ENCODE measurements at regions not wholly inside any gene's neighbourhood (a gene's known extent, or its start where the extent isn't known, plus 50 kb on each side); places are given as distances from the start of the nearest gene placed in this dataset.
"Not testable (repeated sequence)": the region's sequence is repeated elsewhere in the genome, so short reads cannot be mapped to it uniquely, and the experiment has no call there.

DNA sequence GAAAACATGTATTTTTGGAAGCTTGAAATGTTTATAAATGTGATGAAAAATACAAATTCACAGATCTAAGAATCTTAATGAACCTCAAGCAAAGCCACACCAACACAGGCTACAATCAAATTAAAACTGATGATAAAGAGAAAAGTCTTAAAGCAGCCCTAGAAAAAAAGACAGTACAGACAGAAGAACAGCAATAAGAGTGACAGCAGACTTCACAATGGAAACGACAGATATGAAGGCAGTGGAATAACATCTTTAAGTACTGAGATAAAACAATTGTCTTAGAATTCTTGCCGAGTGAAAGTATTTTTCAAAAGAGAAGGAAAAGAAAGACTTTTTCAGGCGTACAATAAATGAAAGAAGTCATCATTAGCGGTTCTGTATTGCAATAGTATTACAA is 423.6 kb upstream of the LCORL start:
- no peak overlapping the region for H3K27ac ChIP-seq (ENCODE audit: low read length)
- H3K4me1 ChIP-seq (ENCODE audit: control insufficient read depth in 1 of 2, insufficient read depth in 2 of 2, low read length in 2 of 2) = no peaks in the 10 kb centered on the region
- H3K4me3 ChIP-seq (ENCODE audit: low read depth in 1 of 2, low read length in 2 of 2) = no peak overlapping the region
- H3K9me3 ChIP-seq (ENCODE audit: control insufficient read depth in 1 of 2, low read length in 2 of 2) = no peaks in the 10 kb centered on the region
- no peaks in the 10 kb centered on the region for H3K27me3 ChIP-seq (ENCODE audit: low read depth, low read length)
- no peaks in the 10 kb centered on the region for H3K36me3 ChIP-seq (ENCODE audit: control insufficient read depth in 1 of 2, insufficient read depth in 2 of 2, low read length in 2 of 2)

DNA sequence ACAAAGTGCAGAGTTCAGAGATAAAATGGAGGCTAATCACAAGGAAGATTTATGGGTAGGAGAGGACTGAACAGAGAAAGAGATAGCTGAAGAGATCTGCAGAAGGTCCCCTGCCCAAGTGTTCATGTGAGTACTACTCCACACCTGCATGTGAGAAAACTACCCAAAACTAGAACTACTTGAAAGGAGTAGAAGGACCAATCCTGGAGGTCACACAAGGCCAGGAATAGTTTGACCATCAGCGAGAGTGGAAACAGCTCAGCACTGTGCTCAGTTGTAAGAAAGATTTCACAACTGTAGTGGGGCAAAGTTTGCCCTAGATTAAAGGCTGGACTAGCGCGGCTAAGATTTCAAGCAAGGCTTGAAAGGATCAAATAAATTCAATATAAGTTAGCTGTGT is 422.7 kb upstream of the LCORL start:
- Histone ChIP-seq H3K36me3 (ENCODE audit: control insufficient read depth in 1 of 2, insufficient read depth in 2 of 2, low read length in 2 of 2) (no peaks in the 10 kb centered on the region), H3K4me3 (ENCODE audit: low read depth in 1 of 2, low read length in 2 of 2) (no peak overlapping the region), H3K27ac (ENCODE audit: low read length) (no peak overlapping the region), H3K4me1 (ENCODE audit: control insufficient read depth in 1 of 2, insufficient read depth in 2 of 2, low read length in 2 of 2) (no peaks in the 10 kb centered on the region), H3K9me3 (ENCODE audit: control insufficient read depth in 1 of 2, low read length in 2 of 2) (no peaks in the 10 kb centered on the region), H3K27me3 (ENCODE audit: low read depth, low read length) (no peaks in the 10 kb centered on the region)

DNA sequence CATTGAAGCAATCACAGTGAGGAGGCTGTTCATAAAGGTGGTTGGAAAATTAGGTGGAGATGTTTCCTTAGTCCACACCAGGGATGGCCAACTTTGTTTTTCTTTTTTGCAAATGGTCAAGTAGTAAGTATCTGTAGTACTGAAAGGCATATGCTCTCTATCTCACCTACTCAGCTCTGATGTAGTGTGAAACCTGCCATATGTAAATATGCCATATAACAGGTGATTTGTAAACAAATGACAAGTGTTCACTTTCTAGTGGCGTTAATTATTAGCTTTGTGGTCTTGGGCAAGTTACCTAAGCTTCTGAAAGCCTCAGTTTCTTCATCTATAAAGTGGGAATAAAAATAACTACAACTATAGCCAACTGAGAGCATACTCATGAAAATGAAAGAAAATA is 421.4 kb upstream of the LCORL start:
- H3K27me3 ChIP-seq (ENCODE audit: low read depth, low read length) = no peaks in the 10 kb centered on the region
- no peaks in the 10 kb centered on the region for H3K4me1 ChIP-seq (ENCODE audit: control insufficient read depth in 1 of 2, insufficient read depth in 2 of 2, low read length in 2 of 2)
- H3K4me3 ChIP-seq (ENCODE audit: low read depth in 1 of 2, low read length in 2 of 2) = no peak overlapping the region
- H3K36me3 ChIP-seq (ENCODE audit: control insufficient read depth in 1 of 2, insufficient read depth in 2 of 2, low read length in 2 of 2) = no peaks in the 10 kb centered on the region
- no peaks in the 10 kb centered on the region for H3K9me3 ChIP-seq (ENCODE audit: control insufficient read depth in 1 of 2, low read length in 2 of 2)
- no peak overlapping the region for H3K27ac ChIP-seq (ENCODE audit: low read length)

- no peaks in the 10 kb centered on the region for H3K36me3 ChIP-seq (ENCODE audit: control insufficient read depth in 1 of 2, insufficient read depth in 2 of 2, low read length in 2 of 2)
- no peaks in the 10 kb centered on the region for H3K9me3 ChIP-seq (ENCODE audit: control insufficient read depth in 1 of 2, low read length in 2 of 2)
- H3K4me3 ChIP-seq (ENCODE audit: low read depth in 1 of 2, low read length in 2 of 2) = no peak overlapping the region
- no peaks in the 10 kb centered on the region for H3K27me3 ChIP-seq (ENCODE audit: low read depth, low read length)
- H3K27ac ChIP-seq (ENCODE audit: low read length) = no peak overlapping the region
- H3K4me1 ChIP-seq (ENCODE audit: control insufficient read depth in 1 of 2, insufficient read depth in 2 of 2, low read length in 2 of 2) = no peaks in the 10 kb centered on the region
These were observed 420.1 kb upstream of the LCORL start for GRCh38 chr4:18441676-18442075.

GRCh38 chr4:18441203-18441590 is 419.6 kb upstream of the LCORL start:
- Histone ChIP-seq H3K4me3 (ENCODE audit: low read depth in 1 of 2, low read length in 2 of 2) (no peak overlapping the region), H3K36me3 (ENCODE audit: control insufficient read depth in 1 of 2, insufficient read depth in 2 of 2, low read length in 2 of 2) (no peaks in the 10 kb centered on the region), H3K27ac (ENCODE audit: low read length) (no peak overlapping the region), H3K9me3 (ENCODE audit: control insufficient read depth in 1 of 2, low read length in 2 of 2) (no peaks in the 10 kb centered on the region), H3K27me3 (ENCODE audit: low read depth, low read length) (no peaks in the 10 kb centered on the region), H3K4me1 (ENCODE audit: control insufficient read depth in 1 of 2, insufficient read depth in 2 of 2, low read length in 2 of 2) (no peaks in the 10 kb centered on the region)

DNA sequence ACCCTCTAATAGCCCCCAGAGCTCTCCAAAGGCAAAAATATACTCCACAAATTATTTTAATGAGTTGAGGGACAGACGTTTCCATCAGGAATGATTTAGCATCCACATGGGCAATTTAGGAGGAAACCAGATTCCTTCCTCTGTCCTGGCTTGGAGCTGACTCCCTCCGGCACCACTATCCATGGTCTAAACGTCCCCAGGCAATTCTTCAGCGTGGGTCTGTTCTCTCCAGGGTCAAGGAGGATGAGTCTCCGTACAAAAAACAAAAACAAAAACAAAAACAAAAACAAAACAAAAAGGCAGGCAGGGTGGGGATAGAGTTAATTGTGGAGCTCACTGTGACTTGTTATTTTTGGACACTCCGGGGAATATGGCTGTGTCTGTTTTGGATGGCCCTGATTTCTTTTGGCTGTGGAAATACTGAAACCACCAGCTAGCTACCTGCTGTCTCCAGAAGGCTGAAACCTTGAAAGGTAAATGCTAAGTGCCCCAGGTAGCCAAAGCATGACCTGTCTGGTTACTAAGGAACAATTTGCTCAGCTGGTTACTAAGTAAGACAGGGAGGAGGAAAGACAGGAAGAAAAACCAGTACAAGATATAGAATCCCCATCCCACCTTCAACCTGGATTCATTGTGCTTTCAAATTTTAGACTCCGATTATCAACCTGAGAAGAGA is 419.1 kb upstream of the LCORL start:
- no peaks in the 10 kb centered on the region for H3K36me3 ChIP-seq (ENCODE audit: control insufficient read depth in 1 of 2, insufficient read depth in 2 of 2, low read length in 2 of 2)
- no peaks in the 10 kb centered on the region for H3K4me1 ChIP-seq (ENCODE audit: control insufficient read depth in 1 of 2, insufficient read depth in 2 of 2, low read length in 2 of 2)
- H3K27ac ChIP-seq (ENCODE audit: low read length) = no peak overlapping the region
- no peak overlapping the region for H3K4me3 ChIP-seq (ENCODE audit: low read depth in 1 of 2, low read length in 2 of 2)
- H3K9me3 ChIP-seq (ENCODE audit: control insufficient read depth in 1 of 2, low read length in 2 of 2) = no peaks in the 10 kb centered on the region
- no peaks in the 10 kb centered on the region for H3K27me3 ChIP-seq (ENCODE audit: low read depth, low read length)

DNA sequence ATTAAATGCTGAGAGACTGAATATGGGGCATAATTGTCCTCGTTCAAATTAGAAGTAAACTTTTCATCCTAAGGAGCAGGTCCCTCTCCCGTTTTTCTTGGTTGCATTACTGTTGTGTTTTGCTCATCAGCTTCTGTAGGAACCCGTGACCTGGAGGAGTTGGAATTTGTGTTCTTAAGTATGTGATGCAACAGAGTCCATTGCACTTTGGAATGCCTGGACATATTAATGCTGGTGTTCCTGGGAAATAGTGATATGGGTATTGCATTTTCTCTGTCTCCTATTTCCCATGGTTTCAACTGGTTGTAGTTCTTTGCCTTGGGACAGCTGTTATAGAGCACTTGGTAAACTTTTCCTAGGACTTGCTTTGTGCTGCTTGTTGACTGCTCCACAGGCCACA is 417.8 kb upstream of the LCORL start:
- Histone ChIP-seq H3K27ac (ENCODE audit: low read length) (no peak overlapping the region), H3K4me1 (ENCODE audit: control insufficient read depth in 1 of 2, insufficient read depth in 2 of 2, low read length in 2 of 2) (no peaks in the 10 kb centered on the region), H3K9me3 (ENCODE audit: control insufficient read depth in 1 of 2, low read length in 2 of 2) (no peaks in the 10 kb centered on the region), H3K36me3 (ENCODE audit: control insufficient read depth in 1 of 2, insufficient read depth in 2 of 2, low read length in 2 of 2) (no peaks in the 10 kb centered on the region), H3K27me3 (ENCODE audit: low read depth, low read length) (no peaks in the 10 kb centered on the region), H3K4me3 (ENCODE audit: low read depth in 1 of 2, low read length in 2 of 2) (no peak overlapping the region)

GRCh38 chr4:18435781-18436180 is 414.2 kb upstream of the LCORL start:
- Histone ChIP-seq H3K4me3 (ENCODE audit: low read depth in 1 of 2, low read length in 2 of 2) (no peak overlapping the region), H3K4me1 (ENCODE audit: control insufficient read depth in 1 of 2, insufficient read depth in 2 of 2, low read length in 2 of 2) (no peaks in the 10 kb centered on the region), H3K27me3 (ENCODE audit: low read depth, low read length) (no peaks in the 10 kb centered on the region), H3K36me3 (ENCODE audit: control insufficient read depth in 1 of 2, insufficient read depth in 2 of 2, low read length in 2 of 2) (no peaks in the 10 kb centered on the region), H3K9me3 (ENCODE audit: control insufficient read depth in 1 of 2, low read length in 2 of 2) (no peaks in the 10 kb centered on the region), H3K27ac (ENCODE audit: low read length) (no peak overlapping the region)

DNA sequence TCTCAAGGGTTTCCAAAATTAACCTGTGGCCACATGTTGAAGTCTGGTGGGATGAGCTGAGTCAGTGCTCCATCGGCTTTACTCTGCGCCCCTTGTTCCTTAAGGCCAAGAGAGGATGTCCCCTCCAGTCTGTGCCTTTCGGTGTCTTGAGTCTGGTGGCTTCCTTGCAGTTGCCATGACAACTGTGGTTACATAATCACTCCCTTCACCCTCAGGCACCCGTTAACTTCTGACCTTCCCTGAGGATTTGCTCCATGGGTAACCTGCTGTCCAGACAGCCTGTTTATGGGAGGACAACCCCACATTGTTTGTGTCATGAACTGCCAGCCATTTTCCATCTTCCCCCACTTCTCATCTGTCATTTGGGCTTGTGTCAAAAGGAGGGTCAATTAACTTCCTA is 401.1 kb upstream of the LCORL start:
- Histone ChIP-seq H3K4me3 (ENCODE audit: low read depth in 1 of 2, low read length in 2 of 2) (no peak overlapping the region), H3K27me3 (ENCODE audit: low read depth, low read length) (no peaks in the 10 kb centered on the region), H3K9me3 (ENCODE audit: control insufficient read depth in 1 of 2, low read length in 2 of 2) (no peaks in the 10 kb centered on the region), H3K36me3 (ENCODE audit: control insufficient read depth in 1 of 2, insufficient read depth in 2 of 2, low read length in 2 of 2) (no peaks in the 10 kb centered on the region), H3K4me1 (ENCODE audit: control insufficient read depth in 1 of 2, insufficient read depth in 2 of 2, low read length in 2 of 2) (no peaks in the 10 kb centered on the region), H3K27ac (ENCODE audit: low read length) (no peak overlapping the region)

DNA sequence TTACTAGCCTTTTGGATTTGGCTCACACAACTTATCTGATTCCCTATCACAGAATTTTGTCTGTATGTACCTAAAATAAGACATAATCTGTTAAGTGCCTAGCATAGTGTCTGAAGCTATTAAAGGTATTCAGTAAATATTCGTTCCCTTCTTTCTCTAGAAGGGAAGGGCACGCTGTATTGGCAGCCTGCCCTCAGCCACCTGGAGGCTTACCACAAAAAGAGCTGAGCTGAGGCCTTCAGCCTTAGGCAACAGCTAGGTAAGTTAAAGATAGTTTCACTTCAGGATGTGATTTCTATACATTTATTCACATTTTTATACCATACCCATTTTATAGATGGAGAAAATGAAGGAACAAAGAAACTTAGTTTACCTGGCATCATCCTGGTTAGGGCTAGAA is 400.0 kb upstream of the LCORL start:
- Histone ChIP-seq H3K9me3 (ENCODE audit: control insufficient read depth in 1 of 2, low read length in 2 of 2) (no peaks in the 10 kb centered on the region), H3K36me3 (ENCODE audit: control insufficient read depth in 1 of 2, insufficient read depth in 2 of 2, low read length in 2 of 2) (no peaks in the 10 kb centered on the region), H3K4me1 (ENCODE audit: control insufficient read depth in 1 of 2, insufficient read depth in 2 of 2, low read length in 2 of 2) (no peaks in the 10 kb centered on the region), H3K27ac (ENCODE audit: low read length) (no peak overlapping the region), H3K4me3 (ENCODE audit: low read depth in 1 of 2, low read length in 2 of 2) (no peak overlapping the region), H3K27me3 (ENCODE audit: low read depth, low read length) (no peaks in the 10 kb centered on the region)

- Histone ChIP-seq H3K27ac (ENCODE audit: low read length) (no peak overlapping the region), H3K9me3 (ENCODE audit: control insufficient read depth in 1 of 2, low read length in 2 of 2) (no peaks in the 10 kb centered on the region), H3K4me1 (ENCODE audit: control insufficient read depth in 1 of 2, insufficient read depth in 2 of 2, low read length in 2 of 2) (no peaks in the 10 kb centered on the region), H3K27me3 (ENCODE audit: low read depth, low read length) (no peaks in the 10 kb centered on the region), H3K4me3 (ENCODE audit: low read depth in 1 of 2, low read length in 2 of 2) (no peak overlapping the region), H3K36me3 (ENCODE audit: control insufficient read depth in 1 of 2, insufficient read depth in 2 of 2, low read length in 2 of 2) (no peaks in the 10 kb centered on the region)
These were observed 398.2 kb upstream of the LCORL start for GRCh38 chr4:18419780-18420179.

GRCh38 chr4:18418195-18418898 is 396.8 kb upstream of the LCORL start:
- not testable (repeated sequence) for H3K27me3 ChIP-seq (ENCODE audit: low read depth, low read length); H3K27ac ChIP-seq (ENCODE audit: low read length); H3K36me3 ChIP-seq (ENCODE audit: control insufficient read depth in 1 of 2, insufficient read depth in 2 of 2, low read length in 2 of 2); H3K4me1 ChIP-seq (ENCODE audit: control insufficient read depth in 1 of 2, insufficient read depth in 2 of 2, low read length in 2 of 2); H3K4me3 ChIP-seq (ENCODE audit: low read depth in 1 of 2, low read length in 2 of 2); H3K9me3 ChIP-seq (ENCODE audit: control insufficient read depth in 1 of 2, low read length in 2 of 2)

All from muscle layer of duodenum (tissue), 2 donors.